H1 (cell line): ENCODE measurements at regions not wholly inside any gene's neighbourhood (a gene's known extent, or its start where the extent isn't known, plus 50 kb on each side); places are given as distances from the start of the nearest gene placed in this dataset.

ENCODE experiments used
- CTCF ChIA-PET: fragments of 300-600 bp; sonication (Branson Sonifier 250); formaldehyde crosslinking; loops from one replicate; lab custom pipeline; 2021; ENCODE audit not compliant: partially characterized antibody; lab: Charles Lee
- POLR2A ChIA-PET: fragments of 300-600 bp; sonication (Branson Sonifier 250); formaldehyde crosslinking; loops from one replicate; lab custom pipeline; 2021; ENCODE audit warnings: inconsistent platforms; ENCODE audit not compliant: partially characterized antibody; lab: Charles Lee
- DNase-seq, 2 experiments: peaks; one replicate each; pipeline versions ENCODE4 v3.0.0 to v3.0.0-alpha.2; 2010 to 2022; ENCODE audit warnings: low spot score in 2 of 2, low read depth in 1 of 2, mixed read lengths in 1 of 2
- FAIRE-seq: peaks from 2 replicates; lab custom pipeline; 2011; peaks lifted over from hg19 to GRCh38; lab: Jason Lieb, UNC
- H2AFZ ChIP-seq: 2 replicates; pipeline ENCODE4 v1.8.1; 2012; ENCODE audit warnings: low read length, inconsistent platforms
- H2AK5ac ChIP-seq: 2 replicates; pipeline ENCODE4 v1.6.1; 2013; ENCODE audit warnings: low read depth, low read length
- H2BK120ac ChIP-seq: replicated peaks from 2 replicates; pipeline ENCODE3; 2013; ENCODE audit warnings: low read depth, low read length, inconsistent platforms
- H2BK12ac ChIP-seq: 2 replicates; pipeline ENCODE4 v1.6.1; 2013; ENCODE audit warnings: low read depth, low read length
- H2BK15ac ChIP-seq: 2 replicates; pipeline ENCODE4 v1.6.1; 2013; ENCODE audit warnings: low read length
- H2BK20ac ChIP-seq: 2 replicates; pipeline ENCODE4 v1.6.1; 2013; ENCODE audit warnings: low read length
- H2BK5ac ChIP-seq: 2 replicates; pipeline ENCODE4 v1.6.1; 2013; ENCODE audit warnings: low read depth, low read length
- H3K14ac ChIP-seq: 2 replicates; pipeline ENCODE4 v1.6.1; 2013; ENCODE audit warnings: inconsistent platforms; ENCODE audit not compliant: insufficient read length
- H3K18ac ChIP-seq: 2 replicates; pipeline ENCODE4 v1.6.1; 2013; ENCODE audit warnings: low read length; ENCODE audit errors: extremely low read depth
- H3K23ac ChIP-seq: 2 replicates; pipeline ENCODE4 v1.6.1; 2013; ENCODE audit warnings: inconsistent platforms; ENCODE audit not compliant: insufficient read length
- H3K23me2 ChIP-seq: 2 replicates; pipeline ENCODE4 v1.6.1; 2013; ENCODE audit warnings: low read depth, low read length
- H3K27ac ChIP-seq: 2 replicates; pipeline ENCODE4 v1.6.1; 2011; ENCODE audit warnings: low read depth, low read length, inconsistent platforms
- H3K27me3 ChIP-seq, 4 experiments: replicated peaks in 1 of 4; 1 replicate in 1 of 4; 2 replicates in 3 of 4; pipeline versions ENCODE4 v1.6.1 to v1.8.1; 2011 to 2013; ENCODE audit warnings: low read length in 3 of 4, mild to moderate bottlenecking in 3 of 4, inconsistent platforms in 2 of 4, mixed read lengths in 2 of 4, moderate library complexity in 1 of 4; ENCODE audit not compliant: control insufficient read depth in 3 of 4, insufficient read depth in 3 of 4; ENCODE audit errors: extremely low read depth in 1 of 4
- H3K36me3 ChIP-seq, 4 experiments: 2 replicates each; pipeline versions ENCODE4 v1.6.1 to v1.8.1; 2011 to 2013; ENCODE audit warnings: mild to moderate bottlenecking in 4 of 4, low read length in 3 of 4, moderate library complexity in 2 of 4, control low read depth in 1 of 4, inconsistent platforms in 1 of 4; ENCODE audit not compliant: insufficient read depth in 4 of 4, control insufficient read depth in 2 of 4
- H3K4ac ChIP-seq: replicated peaks from 2 replicates; pipeline ENCODE3; 2013; ENCODE audit warnings: low read length, low read depth, mixed read lengths, inconsistent platforms; ENCODE audit not compliant: insufficient read length
- H3K4me1 ChIP-seq, 4 experiments: replicated peaks in 1 of 4; 1 replicate in 1 of 4; 2 replicates in 3 of 4; pipeline versions ENCODE4 v1.6.1 to v1.8.1; 2011 to 2013; ENCODE audit warnings: low read length in 3 of 4, inconsistent platforms in 2 of 4, mixed read lengths in 1 of 4; ENCODE audit not compliant: insufficient read depth in 4 of 4, control insufficient read depth in 3 of 4
- H3K4me2 ChIP-seq, 2 experiments: 2 replicates each; pipeline versions ENCODE4 v1.6.1 to v1.8.1; 2011 to 2013; ENCODE audit warnings: low read depth in 2 of 2, low read length in 2 of 2, control low read depth in 1 of 2, inconsistent platforms in 1 of 2, mild to moderate bottlenecking in 1 of 2; ENCODE audit not compliant: insufficient read depth in 1 of 2
- H3K4me3 ChIP-seq, 4 experiments: fragments of 200-600, 300-600 bp in 1 of 4; sonication (generic), shearing (Covaris generic), sonication (Bioruptor Twin) in 1 of 4; 2 replicates each; pipeline versions ENCODE4 v1.5.1 to v1.8.1; 2011 to 2016; ENCODE audit warnings: low read length in 4 of 4, low read depth in 3 of 4, control low read depth in 2 of 4, inconsistent platforms in 2 of 4, mild to moderate bottlenecking in 2 of 4, mixed read lengths in 1 of 4, moderate library complexity in 1 of 4; ENCODE audit not compliant: insufficient read depth in 2 of 4; ENCODE audit errors: extremely low read depth in 1 of 4
- H3K56ac ChIP-seq: replicated peaks from 2 replicates; pipeline ENCODE3; 2013; ENCODE audit warnings: low read depth, mild to moderate bottlenecking, mixed read lengths, low read length, inconsistent platforms; ENCODE audit not compliant: insufficient read length
- H3K79me1 ChIP-seq: 2 replicates; pipeline ENCODE4 v1.6.1; 2013; ENCODE audit warnings: low read depth, low read length, control low read depth
- H3K79me2 ChIP-seq, 2 experiments: 2 replicates each; pipeline versions ENCODE4 v1.6.1 to v1.8.1; 2012 to 2013; ENCODE audit warnings: low read length in 2 of 2, mild to moderate bottlenecking in 2 of 2, inconsistent platforms in 1 of 2; ENCODE audit not compliant: insufficient read depth in 2 of 2, control insufficient read depth in 1 of 2
- H3K9ac ChIP-seq, 4 experiments: replicated peaks in 1 of 4; 1 replicate in 1 of 4; 2 replicates in 3 of 4; pipeline versions ENCODE4 v1.6.1 to v1.8.1; 2011 to 2013; ENCODE audit warnings: low read depth in 3 of 4, low read length in 3 of 4, control low read depth in 2 of 4, mild to moderate bottlenecking in 2 of 4, moderate library complexity in 2 of 4, inconsistent platforms in 1 of 4; ENCODE audit errors: extremely low read depth in 1 of 4
- H3K9me3 ChIP-seq, 2 experiments: 2 replicates each; pipeline versions ENCODE4 v1.6.1 to v1.8.1; 2012 to 2013; ENCODE audit warnings: mild to moderate bottlenecking in 2 of 2, moderate library complexity in 2 of 2, control low read depth in 1 of 2, inconsistent platforms in 1 of 2, low read depth in 1 of 2, low read length in 1 of 2, mixed read lengths in 1 of 2; ENCODE audit not compliant: insufficient read depth in 2 of 2
- H4K20me1 ChIP-seq, 2 experiments: replicated peaks in 1 of 2; 2 replicates each; pipeline versions ENCODE3 to v1.8.1; 2011 to 2013; ENCODE audit warnings: inconsistent platforms in 2 of 2, low read length in 2 of 2, mild to moderate bottlenecking in 1 of 2; ENCODE audit not compliant: insufficient read depth in 2 of 2, control insufficient read depth in 1 of 2
- H4K5ac ChIP-seq: 2 replicates; pipeline ENCODE4 v1.6.1; 2013; ENCODE audit warnings: low read length, low read depth, mixed read lengths, inconsistent platforms; ENCODE audit not compliant: insufficient read length
- H4K8ac ChIP-seq: 2 replicates; pipeline ENCODE4 v1.8.0; 2013; ENCODE audit warnings: mild to moderate bottlenecking, moderate library complexity, low read length, inconsistent platforms; ENCODE audit not compliant: insufficient read depth; ENCODE audit errors: extremely low read depth
- H4K91ac ChIP-seq: replicated peaks from 2 replicates; pipeline ENCODE3; 2013; ENCODE audit warnings: low read length, mixed read lengths, inconsistent platforms; ENCODE audit not compliant: insufficient read length
- CHD1 ChIP-seq: IDR thresholded peaks from 2 replicates; pipeline ENCODE4 v1.6.1; 2012; ENCODE audit warnings: low read depth, low read length, improper control_type of control experiment
- JUND ChIP-seq: IDR thresholded peaks from 2 replicates; pipeline ENCODE4 v1.6.1; 2011; ENCODE audit warnings: mild to moderate bottlenecking, improper control_type of control experiment, low read length
- KDM4A ChIP-seq: IDR thresholded peaks from one replicate; pipeline ENCODE4 v1.7.1; 2012; ENCODE audit warnings: low read depth, mild to moderate bottlenecking, moderate library complexity, low read length, inconsistent platforms; ENCODE audit not compliant: severe bottlenecking
- MAX ChIP-seq: IDR thresholded peaks from 2 replicates; pipeline ENCODE4 v1.6.1; 2012; ENCODE audit warnings: inconsistent platforms
- SP2 ChIP-seq: IDR thresholded peaks from 2 replicates; pipeline ENCODE4 v1.6.1; 2012; ENCODE audit warnings: mild to moderate bottlenecking, low read length, inconsistent platforms
- WGBS, 2 experiments: shearing (Covaris generic) in 1 of 2; methylation state at CpG; one replicate each; pipeline versions ENCODE4 v1.1.6 to v1.1.7; 2013 to 2015; ENCODE audit warnings: low lambda C conversion rate in 2 of 2, mixed read lengths in 2 of 2, inconsistent platforms in 1 of 2, low coverage in 1 of 2, missing lambda C conversion rate in 1 of 2; ENCODE audit not compliant: insufficient replicate concordance in 2 of 2, insufficient coverage in 1 of 2, insufficient read length in 1 of 2; ENCODE audit errors: extremely low coverage in 1 of 2, missing lambda C conversion rate in 1 of 2; 5-methylcytosine and 5-hydroxymethylcytosine counted together

GRCh38 chr2:22788749-22789327, 596.1 kb upstream of the KLHL29 start:
- CTCF ChIA-PET, result no interaction called here
- no peak overlapping the region for H3K27ac ChIP-seq
- TF ChIP-seq CHD1 (no peak), MAX (no peak), SP2 (no peak), JUND (no peak), KDM4A (no peak)

More at GRCh38 chr2:22788749-22789327, 596.1 kb upstream of the KLHL29 start:
- Histone ChIP-seq H4K8ac (no peak overlapping the region), H4K5ac (no peak overlapping the region), H3K36me3 (no peaks in the 10 kb centered on the region), H2AFZ (no peak overlapping the region), H3K4ac (no peak overlapping the region), H3K56ac (no peak overlapping the region), H3K79me1 (no peaks in the 10 kb centered on the region), H3K9me3 (no peaks in the 10 kb centered on the region), H2BK12ac (no peak overlapping the region), H3K14ac (no peak overlapping the region), H3K4me2 (no peak overlapping the region), H2AK5ac (no peak overlapping the region), H2BK5ac (no peak overlapping the region), H3K79me2 (no peaks in the 10 kb centered on the region), H3K18ac (no peak overlapping the region), H3K4me3 (no peak overlapping the region), H3K27me3 (no peaks in the 10 kb centered on the region), H2BK15ac (no peak overlapping the region), H4K91ac (no peak overlapping the region), H2BK120ac (no peak overlapping the region), H3K4me1 (no peaks in the 10 kb centered on the region; a peak in 1 of 7 replicates), H3K9ac (no peak overlapping the region), H2BK20ac (no peak overlapping the region), H3K23ac (no peak overlapping the region), H4K20me1 (no peaks in the 10 kb centered on the region), H3K23me2 (no peaks in the 10 kb centered on the region)
- POLR2A ChIA-PET, result no interaction called here
- 95% methylated on average over 7 of the region's 7 CpGs; no CpG with 5 or more reads in 1 of the 2 experiments for WGBS, 2 experiments
- DNase-seq, result no peak
- no peak for FAIRE-seq
